Caco-2 (cell line): ENCODE measurements at regions not wholly inside any gene's neighbourhood (a gene's known extent, or its start where the extent isn't known, plus 50 kb on each side); places are given as distances from the start of the nearest gene placed in this dataset.

Source experiments
- BruUV-seq: library from RNA; stranded (reverse); fragments of 400-500 nt; replicated peaks from 2 replicates; lab custom pipeline; 2021; lab: Mats Ljungman, UMichigan
- CTCF ChIA-PET: fragments of 300-600 bp; sonication (Branson Sonifier 250); formaldehyde crosslinking; loops from one replicate; lab custom pipeline; 2022; ENCODE audit warnings: antibody characterized with exemption; lab: Charles Lee
- POLR2A ChIA-PET: fragments of 300-600 bp; sonication (Branson Sonifier 250); formaldehyde crosslinking; loops from one replicate; lab custom pipeline; 2022; ENCODE audit warnings: antibody characterized with exemption; lab: Charles Lee
- DNase-seq, 2 experiments: peaks; one replicate each; pipeline versions ENCODE4 v3.0.0 to v3.0.0-alpha.2; 2020 to 2022
- H3K27me3 ChIP-seq: replicated peaks from 2 replicates; pipeline ENCODE4 v1.6.0; 2011; ENCODE audit warnings: low read length; ENCODE audit not compliant: control insufficient read depth, insufficient read depth
- H3K36me3 ChIP-seq: 2 replicates; pipeline ENCODE4 v1.5.1; 2011; ENCODE audit warnings: low read length; ENCODE audit not compliant: control insufficient read depth, insufficient read depth
- H3K4me1 ChIP-seq: fragments of 250-450 bp; sonication (Bioruptor Pico); 2 replicates; pipeline ENCODE4 v1.5.1; 2020; ENCODE audit warnings: mild to moderate bottlenecking
- H3K4me3 ChIP-seq: 2 replicates; pipeline ENCODE4 v1.5.1; 2011; ENCODE audit warnings: low read depth, mild to moderate bottlenecking, control low read depth, low read length
- H3K9me3 ChIP-seq: fragments of 250-450 bp; sonication (Bioruptor Pico); 2 replicates; pipeline ENCODE4 v1.5.1; 2020; ENCODE audit warnings: mild to moderate bottlenecking, moderate library complexity
- H3K27ac Mint-ChIP-seq: one replicate; pipeline ENCODE4 v1.8.0; 2022; ENCODE audit warnings: mixed read lengths; ENCODE audit not compliant: unreplicated experiment
- H3K27me3 Mint-ChIP-seq: one replicate; pipeline ENCODE4 v1.8.0; 2022; ENCODE audit warnings: mixed read lengths; ENCODE audit not compliant: insufficient read depth, unreplicated experiment
- H3K36me3 Mint-ChIP-seq: one replicate; pipeline ENCODE4 v1.8.0; 2022; ENCODE audit warnings: mild to moderate bottlenecking, mixed read lengths; ENCODE audit not compliant: insufficient read depth, unreplicated experiment
- H3K4me1 Mint-ChIP-seq: one replicate; pipeline ENCODE4 v1.8.0; 2022; ENCODE audit warnings: low read depth, mixed read lengths; ENCODE audit not compliant: unreplicated experiment
- H3K4me3 Mint-ChIP-seq: one replicate; pipeline ENCODE4 v1.8.0; 2022; ENCODE audit warnings: mild to moderate bottlenecking, moderate library complexity, mixed read lengths; ENCODE audit not compliant: unreplicated experiment
- H3K9me3 Mint-ChIP-seq: one replicate; pipeline ENCODE4 v1.8.0; 2022; ENCODE audit warnings: mixed read lengths; ENCODE audit not compliant: unreplicated experiment
- CTCF ChIP-seq, 2 experiments: fragments of 200-600 bp in 1 of 2; IDR thresholded peaks; 1 replicate in 1 of 2; 2 replicates in 1 of 2; pipeline versions ENCODE4 v1.5.1 to v1.8.0; 2011 to 2022; ENCODE audit warnings: antibody characterized with exemption in 1 of 2, control low read depth in 1 of 2, inconsistent platforms in 1 of 2, low read depth in 1 of 2, low read length in 1 of 2, mild to moderate bottlenecking in 1 of 2, moderate library complexity in 1 of 2; ENCODE audit not compliant: insufficient read depth in 1 of 2, severe bottlenecking in 1 of 2, unreplicated experiment in 1 of 2
- intact Hi-C: fragments of 100-400 bp; cut with micrococcal nuclease; formaldehyde crosslinking; loops from one replicate; pipeline ENCODE4 v1.10.0; 2022; ENCODE audit not compliant: unreplicated experiment

GRCh38 chr22:23496445-23496833 lies 83.7 kb downstream of the IGLL1 start:
- Histone ChIP-seq H3K9me3 (no peaks in the 10 kb centered on the region), H3K4me1 (no peaks in the 10 kb centered on the region), H3K4me3 (no peak overlapping the region), H3K27me3 (no peaks in the 10 kb centered on the region), H3K36me3 (no peaks in the 10 kb centered on the region)
- POLR2A ChIA-PET, result no interaction called here
- Mint-ChIP-seq H3K9me3 (no peaks in the 10 kb centered on the region), H3K27ac (no peak overlapping the region), H3K27me3 (no peaks in the 10 kb centered on the region), H3K4me3 (no peak overlapping the region), H3K36me3 (no peaks in the 10 kb centered on the region), H3K4me1 (no peaks in the 10 kb centered on the region)
- intact Hi-C loops, result no loop called here
- no peak for TF ChIP-seq CTCF (IDR thresholded peaks at IDR 0.05; ENCODE audit: insufficient read depth in 1 of 2, low read depth in 1 of 2, low read length in 1 of 2, severe bottlenecking in 1 of 2, unreplicated experiment in 1 of 2)
- BruUV-seq, result no TSS peak
- CTCF ChIA-PET, result no interaction called here
- no peak for DNase-seq

DNA sequence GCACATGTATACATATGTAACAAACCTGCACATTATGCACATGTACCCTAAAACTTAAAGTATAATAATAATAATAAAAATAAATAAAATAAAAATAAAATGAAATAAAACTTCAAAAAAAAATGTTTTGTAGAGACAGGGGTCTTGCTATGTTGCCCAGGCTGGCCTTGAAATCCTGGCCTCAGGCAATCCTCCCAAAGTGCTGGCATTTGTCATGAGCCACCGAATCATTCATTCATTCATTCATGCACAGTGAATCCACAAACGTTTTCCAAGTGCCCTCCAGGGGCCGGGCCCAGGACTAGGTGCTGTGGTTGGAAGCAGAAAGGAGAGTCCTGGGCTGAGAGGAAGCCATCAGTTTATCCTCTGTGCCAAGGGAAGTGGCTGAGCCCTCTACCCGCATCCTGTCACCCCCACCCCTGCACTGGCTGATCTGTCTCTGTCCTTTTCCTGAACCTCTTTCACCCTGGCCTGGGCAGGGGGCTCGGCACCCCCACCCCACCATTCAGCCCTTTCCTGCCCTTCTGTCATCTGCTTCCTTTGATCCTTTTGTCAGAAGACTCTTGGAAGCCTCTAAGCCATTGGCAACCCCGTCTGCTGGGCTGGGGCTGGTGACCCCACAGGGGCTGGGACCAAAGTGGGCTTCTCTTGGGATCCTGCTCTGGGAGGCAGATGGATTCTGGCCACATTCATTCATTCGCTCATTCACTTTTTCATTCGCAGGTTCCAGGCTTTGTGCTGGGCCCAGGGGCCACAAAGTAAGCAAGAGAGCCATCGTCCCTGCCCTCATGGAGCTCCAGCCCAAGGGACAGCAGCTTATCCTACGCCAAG lies 84.3 kb downstream of the IGLL1 start:
- BruUV-seq, result no TSS peak
- Histone ChIP-seq H3K36me3 (no peaks in the 10 kb centered on the region), H3K4me3 (no peak overlapping the region), H3K4me1 (no peaks in the 10 kb centered on the region), H3K9me3 (no peaks in the 10 kb centered on the region), H3K27me3 (no peaks in the 10 kb centered on the region)
- no peak overlapping the region for H3K4me3 Mint-ChIP-seq
- TF ChIP-seq CTCF (IDR thresholded peaks at IDR 0.05; ENCODE audit: insufficient read depth in 1 of 2, low read depth in 1 of 2, low read length in 1 of 2, severe bottlenecking in 1 of 2, unreplicated experiment in 1 of 2), result no peak
- no peaks in the 10 kb centered on the region for H3K4me1 Mint-ChIP-seq
- intact Hi-C loops, result no loop called here
- POLR2A ChIA-PET, result no interaction called here
- H3K9me3 Mint-ChIP-seq, result no peaks in the 10 kb centered on the region
- CTCF ChIA-PET, result no interaction called here
- no peak for DNase-seq
- H3K27ac Mint-ChIP-seq, result no peak overlapping the region
- no peaks in the 10 kb centered on the region for H3K27me3 Mint-ChIP-seq
- no peaks in the 10 kb centered on the region for H3K36me3 Mint-ChIP-seq

DNA sequence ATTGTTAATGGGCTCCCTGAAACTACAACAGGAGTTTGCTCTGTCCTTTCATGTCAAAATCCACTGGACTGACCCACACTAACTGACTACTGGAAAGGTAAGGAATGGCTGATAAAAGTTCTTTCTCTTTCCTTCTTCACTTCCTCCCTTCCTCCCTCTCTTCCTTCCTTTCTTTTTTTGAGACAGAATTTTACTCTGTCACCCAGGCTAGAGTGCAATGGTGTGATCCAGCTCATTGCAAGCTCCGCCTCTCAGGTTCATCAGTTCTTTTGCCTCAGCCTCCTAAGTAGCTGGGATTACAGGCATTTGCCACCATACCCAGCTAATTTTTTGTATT lies 85.2 kb downstream of the IGLL1 start:
- Mint-ChIP-seq H3K36me3 (no peaks in the 10 kb centered on the region), H3K9me3 (no peaks in the 10 kb centered on the region), H3K4me3 (no peak overlapping the region), H3K4me1 (no peaks in the 10 kb centered on the region), H3K27me3 (no peaks in the 10 kb centered on the region), H3K27ac (no peak overlapping the region)
- BruUV-seq, result no TSS peak
- H3K4me1 ChIP-seq, result no peaks in the 10 kb centered on the region
- no peak for TF ChIP-seq CTCF (IDR thresholded peaks at IDR 0.05; ENCODE audit: insufficient read depth in 1 of 2, low read depth in 1 of 2, low read length in 1 of 2, severe bottlenecking in 1 of 2, unreplicated experiment in 1 of 2)
- CTCF ChIA-PET, result no interaction called here
- POLR2A ChIA-PET, result no interaction called here
- H3K27me3 ChIP-seq, result no peaks in the 10 kb centered on the region
- no peak overlapping the region for H3K4me3 ChIP-seq
- no peak for DNase-seq
- no peaks in the 10 kb centered on the region for H3K9me3 ChIP-seq
- intact Hi-C loops, result no loop called here
- no peaks in the 10 kb centered on the region for H3K36me3 ChIP-seq
